Psoas muscle (tissue), 7 donors: ENCODE measurements at regions not wholly inside any gene's neighbourhood (a gene's known extent, or its start where the extent isn't known, plus 50 kb on each side); places are given as distances from the start of the nearest gene placed in this dataset.

Source experiments
- ATAC-seq, 4 donors: fragments of 200-7000 bp; cut with Tn5 transposase; one replicate each; pipeline ENCODE4 v1.9.1; 2020; ENCODE audit warnings: moderate library complexity in 3 of 4, mild to moderate bottlenecking in 2 of 4
- DNase-seq, 2 donors: peaks; one replicate each; pipeline ENCODE4 v3.0.0-alpha.2; 2020
- H3K27ac ChIP-seq: fragments of 200-600 bp; one replicate; pipeline ENCODE4 v1.8.0; 2022
- H3K27me3 ChIP-seq, 3 donors: fragments of 200-600 bp in 1 of 3; one replicate each; pipeline versions ENCODE4 v1.6.1 to v1.8.0; 2013 to 2022; ENCODE audit warnings: low read length in 2 of 3, mild to moderate bottlenecking in 2 of 3, moderate library complexity in 1 of 3; ENCODE audit not compliant: insufficient read depth in 3 of 3
- H3K36me3 ChIP-seq, 2 donors: fragments of 200-600 bp in 1 of 2; one replicate each; pipeline versions ENCODE4 v1.6.1 to v1.8.0; 2013 to 2022; ENCODE audit warnings: low read depth in 1 of 2, mild to moderate bottlenecking in 1 of 2, moderate library complexity in 1 of 2; ENCODE audit not compliant: insufficient read depth in 1 of 2
- H3K4me1 ChIP-seq: fragments of 200-600 bp; one replicate; pipeline ENCODE4 v1.8.0; 2022
- H3K4me3 ChIP-seq: fragments of 200-600 bp; one replicate; pipeline ENCODE4 v1.8.0; 2022; ENCODE audit warnings: mild to moderate bottlenecking
- H3K9me3 ChIP-seq: fragments of 200-600 bp; one replicate; pipeline ENCODE4 v1.8.0; 2022
- CTCF ChIP-seq: fragments of 200-600 bp; IDR thresholded peaks from one replicate; pipeline ENCODE4 v1.8.0; 2022; ENCODE audit warnings: antibody characterized with exemption
- WGBS, 3 donors: extraction: QIAGEN DNeasy Blood & Tissue Kit; methylation state at CpG; one replicate each; pipeline versions ENCODE4 v1.1.6 to v1.1.7; 2013; 5-methylcytosine and 5-hydroxymethylcytosine counted together
- intact Hi-C, 2 donors: fragments of 100-400 bp; cut with DNase I; formaldehyde crosslinking; loops; one replicate each; pipeline versions ENCODE4 v1.11.0 to v1.14.2; 2022
- donor health status: healthy with polysubstance abuse.
- donor health status: DM: no; HTN: no; CAD: no; lungs with moderate emphysema.
- donor health status: Bipolar disorder and iron deficiency.
- donor health status: healthy.
- donor health status: DM: yes; HTN: yes; CAD: no.
- donor health status: DM: no; HTN: no; CAD: no.
- donor health status: DM: yes; HTN: yes; CAD: no.

GRCh38 chr4:34644579-34645115 lies 1599.7 kb downstream of the ARAP2 start:
- ATAC-seq (no peak), DNase-seq (no peak)
- intact Hi-C loops = no loop called here
- H3K4me3 ChIP-seq = no peak overlapping the region
- no peaks in the 10 kb centered on the region for H3K27me3 ChIP-seq
- no peaks in the 10 kb centered on the region for H3K4me1 ChIP-seq
- peaks cover 8% of the 10 kb centered on the region for H3K9me3 ChIP-seq
- no peak overlapping the region for H3K27ac ChIP-seq
- H3K36me3 ChIP-seq = no peaks in the 10 kb centered on the region
- no peak for TF ChIP-seq CTCF
- WGBS, 3 donors = 63 to 67% (median 66%) methylated on average over 4 of the region's 4 CpGs

GRCh38 chr4:34649716-34650115 lies 1594.6 kb downstream of the ARAP2 start:
- H3K27ac ChIP-seq = no peak overlapping the region
- no peaks in the 10 kb centered on the region for H3K36me3 ChIP-seq
- intact Hi-C loops = no loop called here
- H3K27me3 ChIP-seq = no peaks in the 10 kb centered on the region
- DNase-seq (no peak), ATAC-seq (no peak)
- H3K4me1 ChIP-seq = no peaks in the 10 kb centered on the region
- H3K4me3 ChIP-seq = no peak overlapping the region
- H3K9me3 ChIP-seq = no peaks in the 10 kb centered on the region
- TF ChIP-seq CTCF = no peak

GRCh38 chr4:34664051-34664450 lies 1580.3 kb downstream of the ARAP2 start:
- intact Hi-C loops = no loop called here
- Histone ChIP-seq H3K4me1 (no peaks in the 10 kb centered on the region), H3K27ac (no peak overlapping the region), H3K36me3 (no peaks in the 10 kb centered on the region), H3K27me3 (no peaks in the 10 kb centered on the region), H3K4me3 (no peak overlapping the region), H3K9me3 (no peaks in the 10 kb centered on the region)
- 94 to 97% (median 96%) methylated on average over 5 of the region's 5 CpGs for WGBS, 3 donors
- DNase-seq (no peak), ATAC-seq (no peak)
- TF ChIP-seq CTCF = no peak

- Histone ChIP-seq H3K27ac (no peak overlapping the region), H3K36me3 (no peaks in the 10 kb centered on the region), H3K4me1 (no peaks in the 10 kb centered on the region), H3K9me3 (no peaks in the 10 kb centered on the region), H3K27me3 (no peaks in the 10 kb centered on the region), H3K4me3 (no peak overlapping the region)
- ATAC-seq (no peak), DNase-seq (no peak)
- 17 to 29% (median 24%) methylated on average over 1 of the region's 1 CpG for WGBS, 3 donors
- intact Hi-C loops = no loop called here
- no peak for TF ChIP-seq CTCF
Observed at GRCh38 chr4:34676400-34676799, 1567.9 kb downstream of the ARAP2 start.

- no peaks in the 10 kb centered on the region for H3K36me3 ChIP-seq
- no peaks in the 10 kb centered on the region for H3K4me1 ChIP-seq
- no peak overlapping the region for H3K27ac ChIP-seq
- intact Hi-C loops = no loop called here
- ATAC-seq (no peak), DNase-seq (no peak)
- no peaks in the 10 kb centered on the region for H3K9me3 ChIP-seq
- 78 to 83% (median 79%) methylated on average over 3 of the region's 3 CpGs for WGBS, 3 donors
- no peak overlapping the region for H3K4me3 ChIP-seq
- TF ChIP-seq CTCF = no peak
- no peaks in the 10 kb centered on the region for H3K27me3 ChIP-seq
Observed at GRCh38 chr4:34678431-34678830, 1565.9 kb downstream of the ARAP2 start.
